CD14-positive monocyte (primary cell): ENCODE measurements at regions not wholly inside any gene's neighbourhood (a gene's known extent, or its start where the extent isn't known, plus 50 kb on each side); places are given as distances from the start of the nearest gene placed in this dataset.

Experiments
- DNase-seq, 3 donors: peaks; one replicate each; pipeline ENCODE4 v3.0.0-alpha.2; 2011 to 2022
- H2AFZ ChIP-seq: 2 replicates; pipeline ENCODE4 v1.6.0; 2012; ENCODE audit warnings: mild to moderate bottlenecking, low read depth, low read length, inconsistent platforms; ENCODE audit not compliant: insufficient read depth, poor library complexity, severe bottlenecking
- H3K27ac ChIP-seq, 2 donors: 1 replicate in 1 of 2; 2 replicates in 1 of 2; pipeline ENCODE4 v1.5.1; 2012 to 2013; ENCODE audit warnings: low read length in 2 of 2, control low read depth in 1 of 2, inconsistent platforms in 1 of 2, low read depth in 1 of 2, mild to moderate bottlenecking in 1 of 2
- H3K27me3 ChIP-seq, 2 donors: one replicate each; pipeline versions ENCODE4 v1.6.0 to v1.6.1; 2011 to 2013; ENCODE audit warnings: low read length in 2 of 2; ENCODE audit not compliant: control insufficient read depth in 2 of 2, insufficient read depth in 2 of 2
- H3K36me3 ChIP-seq, 2 donors: replicated peaks in 1 of 2; 1 replicate in 1 of 2; 2 replicates in 1 of 2; pipeline versions ENCODE4 v1.5.1 to v1.6.1; 2012 to 2013; ENCODE audit warnings: low read length in 2 of 2, control low read depth in 1 of 2, inconsistent platforms in 1 of 2, mild to moderate bottlenecking in 1 of 2; ENCODE audit not compliant: insufficient read depth in 2 of 2, control insufficient read depth in 1 of 2
- H3K4me1 ChIP-seq, 2 donors: 1 replicate in 1 of 2; 2 replicates in 1 of 2; pipeline versions ENCODE4 v1.5.1 to v1.6.1; 2012 to 2013; ENCODE audit warnings: low read length in 2 of 2, control low read depth in 1 of 2, inconsistent platforms in 1 of 2, mild to moderate bottlenecking in 1 of 2, moderate library complexity in 1 of 2; ENCODE audit not compliant: insufficient read depth in 2 of 2, control insufficient read depth in 1 of 2
- H3K4me2 ChIP-seq: replicated peaks from 2 replicates; pipeline ENCODE3; 2012; ENCODE audit warnings: low read length, moderate library complexity, mild to moderate bottlenecking; ENCODE audit not compliant: poor library complexity, severe bottlenecking; ENCODE audit errors: extremely low read depth
- H3K4me3 ChIP-seq, 3 experiments: fragments of 200-600 bp in 1 of 3; sonication (generic) in 1 of 3; replicated peaks in 1 of 3; 1 replicate in 2 of 3; 2 replicates in 1 of 3; pipeline ENCODE4 v1.5.1; 2011 to 2013; ENCODE audit warnings: low read length in 3 of 3, mild to moderate bottlenecking in 3 of 3, control low read depth in 2 of 3, low read depth in 2 of 3, inconsistent platforms in 1 of 3, moderate library complexity in 1 of 3
- H3K79me2 ChIP-seq: 2 replicates; pipeline ENCODE4 v1.6.0; 2012; ENCODE audit warnings: mild to moderate bottlenecking, control low read depth, inconsistent platforms, low read length, moderate library complexity; ENCODE audit not compliant: insufficient read depth
- H3K9ac ChIP-seq: 2 replicates; pipeline ENCODE4 v1.6.0; 2017; ENCODE audit warnings: low read length, mild to moderate bottlenecking; ENCODE audit not compliant: insufficient read depth, poor library complexity, severe bottlenecking
- H3K9me3 ChIP-seq, 2 donors: replicated peaks in 1 of 2; 1 replicate in 1 of 2; 2 replicates in 1 of 2; pipeline versions ENCODE4 v1.5.1 to v1.6.1; 2012 to 2013; ENCODE audit warnings: low read length in 2 of 2, control low read depth in 1 of 2; ENCODE audit not compliant: control insufficient read depth in 1 of 2, insufficient read depth in 1 of 2
- H4K20me1 ChIP-seq: 2 replicates; pipeline ENCODE4 v1.6.0; 2012; ENCODE audit warnings: mild to moderate bottlenecking, low read length, control low read depth, moderate library complexity; ENCODE audit not compliant: insufficient read depth
- H3K27ac Mint-ChIP-seq, 7 donors: one replicate each; pipeline ENCODE4 v1.8.0; 2020; ENCODE audit warnings: mild to moderate bottlenecking in 7 of 7, mixed read lengths in 7 of 7, moderate library complexity in 6 of 7, inconsistent platforms in 2 of 7
- H3K27me3 Mint-ChIP-seq, 3 donors: one replicate each; pipeline ENCODE4 v1.8.0; 2021 to 2022; ENCODE audit warnings: low read depth in 3 of 3, mild to moderate bottlenecking in 3 of 3, mixed read lengths in 3 of 3, moderate library complexity in 3 of 3, inconsistent platforms in 1 of 3
- H3K36me3 Mint-ChIP-seq, 2 donors: one replicate each; pipeline ENCODE4 v1.8.0; 2020; ENCODE audit warnings: mixed read lengths in 2 of 2, inconsistent platforms in 1 of 2, mild to moderate bottlenecking in 1 of 2
- H3K4me1 Mint-ChIP-seq: one replicate; pipeline ENCODE4 v1.8.0; 2020; ENCODE audit warnings: mild to moderate bottlenecking, mixed read lengths
- H3K4me3 Mint-ChIP-seq, 2 donors: one replicate each; pipeline ENCODE4 v1.8.0; 2020; ENCODE audit warnings: mild to moderate bottlenecking in 2 of 2, mixed read lengths in 2 of 2, moderate library complexity in 1 of 2
- H3K9me3 Mint-ChIP-seq, 7 donors: one replicate each; pipeline ENCODE4 v1.8.0; 2020 to 2022; ENCODE audit warnings: mixed read lengths in 7 of 7, mild to moderate bottlenecking in 6 of 7, moderate library complexity in 6 of 7, inconsistent platforms in 2 of 7
- whole genome bisulfite sequencing: methylation state at CpG from one replicate; pipeline ENCODE4 v1.1.5; 2013; ENCODE audit warnings: missing lambda C conversion rate; ENCODE audit not compliant: insufficient coverage; 5-methylcytosine and 5-hydroxymethylcytosine counted together
- intact Hi-C, 2 donors: fragments of 100-400 bp; cut with micrococcal nuclease; formaldehyde crosslinking; loops; one replicate each; pipeline versions ENCODE4 v1.15.0 to v1.15.1; 2023
- TF ChIP-seq, protein P1 (sequence below): fragments of 200-600 bp; IDR thresholded peaks from one replicate; pipeline ENCODE4 v1.8.0; 2022; ENCODE audit warnings: antibody characterized with exemption, mild to moderate bottlenecking

DNA sequence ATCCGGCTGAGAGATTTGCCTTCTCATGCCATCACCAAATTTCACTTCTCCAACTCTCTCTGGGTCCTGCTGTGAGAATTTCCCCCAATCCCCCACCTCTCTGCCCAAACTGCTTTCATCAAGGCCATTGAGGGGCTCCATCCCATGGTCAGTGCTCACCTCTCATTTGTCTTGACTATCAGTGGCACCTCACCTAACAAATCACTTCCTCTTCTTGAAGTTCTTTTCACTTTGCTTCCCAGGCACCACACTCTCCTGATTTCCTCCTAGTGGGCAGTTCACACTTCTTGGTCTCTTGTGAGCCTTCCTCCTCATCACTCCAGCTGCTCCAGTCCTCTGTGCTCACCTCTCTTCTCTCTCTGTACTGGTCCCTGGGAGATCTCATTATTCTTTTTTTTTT is 169.6 kb downstream of the OPA1 start:
- Histone ChIP-seq H2AFZ (no peak overlapping the region), H3K27ac (no peak overlapping the region), H3K4me2 (no peak overlapping the region), H3K9ac (no peak overlapping the region), H3K4me3 (no peak overlapping the region), H3K79me2 (no peaks in the 10 kb centered on the region), H3K36me3 (no peaks in the 10 kb centered on the region), H3K4me1 (no peaks in the 10 kb centered on the region), H4K20me1 (no peaks in the 10 kb centered on the region), H3K9me3 (no peaks in the 10 kb centered on the region), H3K27me3 (no peaks in the 10 kb centered on the region)
- H3K4me3 Mint-ChIP-seq = no peak overlapping the region
- peaks cover 3 to 14% (median 7%) of the 10 kb centered on the region in 7 donors for H3K9me3 Mint-ChIP-seq
- H3K36me3 Mint-ChIP-seq = no peaks in the 10 kb centered on the region
- H3K27me3 Mint-ChIP-seq = peaks cover 2 to 6% (median 4%) of the 10 kb centered on the region in 3 donors
- H3K27ac Mint-ChIP-seq = no peak overlapping the region
- TF ChIP-seq, protein P1, sequence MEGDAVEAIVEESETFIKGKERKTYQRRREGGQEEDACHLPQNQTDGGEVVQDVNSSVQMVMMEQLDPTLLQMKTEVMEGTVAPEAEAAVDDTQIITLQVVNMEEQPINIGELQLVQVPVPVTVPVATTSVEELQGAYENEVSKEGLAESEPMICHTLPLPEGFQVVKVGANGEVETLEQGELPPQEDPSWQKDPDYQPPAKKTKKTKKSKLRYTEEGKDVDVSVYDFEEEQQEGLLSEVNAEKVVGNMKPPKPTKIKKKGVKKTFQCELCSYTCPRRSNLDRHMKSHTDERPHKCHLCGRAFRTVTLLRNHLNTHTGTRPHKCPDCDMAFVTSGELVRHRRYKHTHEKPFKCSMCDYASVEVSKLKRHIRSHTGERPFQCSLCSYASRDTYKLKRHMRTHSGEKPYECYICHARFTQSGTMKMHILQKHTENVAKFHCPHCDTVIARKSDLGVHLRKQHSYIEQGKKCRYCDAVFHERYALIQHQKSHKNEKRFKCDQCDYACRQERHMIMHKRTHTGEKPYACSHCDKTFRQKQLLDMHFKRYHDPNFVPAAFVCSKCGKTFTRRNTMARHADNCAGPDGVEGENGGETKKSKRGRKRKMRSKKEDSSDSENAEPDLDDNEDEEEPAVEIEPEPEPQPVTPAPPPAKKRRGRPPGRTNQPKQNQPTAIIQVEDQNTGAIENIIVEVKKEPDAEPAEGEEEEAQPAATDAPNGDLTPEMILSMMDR = no peak
- intact Hi-C loops = no loop called here
- H3K4me1 Mint-ChIP-seq = no peaks in the 10 kb centered on the region
- DNase-seq = no peak
- 100% methylated on average over 1 of the region's 1 CpG for WGBS

DNA sequence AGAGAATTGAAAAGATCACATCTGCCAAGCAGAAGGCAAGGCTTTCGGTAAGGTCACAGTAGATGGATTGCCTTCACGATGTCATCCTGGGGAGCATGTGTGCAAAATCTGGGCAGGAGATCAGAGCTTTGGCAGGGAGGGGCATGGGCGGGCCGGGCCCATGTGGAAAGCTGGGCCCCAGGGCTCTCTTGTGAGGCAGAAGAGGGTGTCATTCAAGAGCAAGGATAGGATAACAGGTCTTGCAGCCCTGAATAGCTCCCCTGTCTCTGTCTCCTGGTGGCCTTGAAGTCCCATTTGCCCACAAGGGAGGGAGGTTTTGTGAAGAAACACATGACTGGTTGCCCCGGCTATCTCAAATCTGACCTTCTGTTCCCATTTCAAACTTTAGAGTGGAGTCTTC is 172.0 kb downstream of the OPA1 start:
- no peaks in the 10 kb centered on the region for H3K4me1 ChIP-seq
- no peaks in the 10 kb centered on the region for H3K27me3 ChIP-seq
- Mint-ChIP-seq H3K9me3 (peaks cover 0 to 10% (median 7%) of the 10 kb centered on the region in 7 donors), H3K4me3 (no peak overlapping the region), H3K27me3 (peaks cover 2 to 6% (median 4%) of the 10 kb centered on the region in 3 donors), H3K36me3 (no peaks in the 10 kb centered on the region), H3K27ac (peak overlapping the region in 1 of 7 donors; percentile 15), H3K4me1 (no peaks in the 10 kb centered on the region)
- H3K79me2 ChIP-seq = no peaks in the 10 kb centered on the region
- DNase-seq = no peak
- no peak overlapping the region for H3K9ac ChIP-seq
- intact Hi-C loops = no loop called here
- peaks cover 0 to 7% of the 10 kb centered on the region in 2 donors for H3K9me3 ChIP-seq
- H4K20me1 ChIP-seq = no peaks in the 10 kb centered on the region
- TF ChIP-seq, protein P1 = no peak
- no peaks in the 10 kb centered on the region for H3K36me3 ChIP-seq
- H3K4me3 ChIP-seq = no peak overlapping the region
- H3K4me2 ChIP-seq = no peak overlapping the region
- WGBS = 98% methylated on average over 4 of the region's 5 CpGs
- no peak overlapping the region for H3K27ac ChIP-seq
- no peak overlapping the region for H2AFZ ChIP-seq
